Dermis blood vessel endothelial cell (primary cell): ENCODE measurements at regions not wholly inside any gene's neighbourhood (a gene's known extent, or its start where the extent isn't known, plus 50 kb on each side); places are given as distances from the start of the nearest gene placed in this dataset.
"Not testable (repeated sequence)": the region's sequence is repeated elsewhere in the genome, so short reads cannot be mapped to it uniquely, and the experiment has no call there.

ENCODE experiments used
- DNase-seq: peaks from one replicate; pipeline ENCODE4 v3.0.0; 2010

GRCh38 chr17:62150471-62150870 lies 85.4 kb upstream of the MED13 start:
- no peak for DNase-seq

GRCh38 chr17:62149961-62150360 lies 84.9 kb upstream of the MED13 start:
- no peak for DNase-seq

- no peak for DNase-seq
Observed at GRCh38 chr17:62147284-62147683, 82.2 kb upstream of the MED13 start.

GRCh38 chr17:62140836-62141235 lies 75.8 kb upstream of the MED13 start:
- peak; percentile 18 for DNase-seq

DNA sequence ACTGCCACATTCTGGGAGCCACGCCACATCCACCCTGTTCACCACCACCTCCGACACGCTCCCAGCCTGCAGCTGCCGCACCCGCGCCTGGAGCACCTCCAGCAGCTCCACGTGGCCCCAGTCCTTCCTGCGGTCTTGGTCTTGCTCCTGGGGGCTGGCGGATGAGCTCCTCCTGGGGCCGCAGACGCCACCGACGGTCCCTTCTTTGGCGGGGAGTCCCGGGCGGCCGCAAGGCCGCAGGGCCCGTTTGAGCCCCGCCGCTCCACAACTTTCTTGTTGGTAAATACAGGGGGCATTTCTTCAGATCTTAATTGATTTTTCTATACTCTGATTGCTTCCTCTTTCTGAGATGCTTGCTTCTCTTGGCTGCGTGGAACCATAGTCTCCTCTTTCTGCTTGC lies 75.3 kb upstream of the MED13 start:
- DNase-seq = no peak

- not testable (repeated sequence) for DNase-seq
Observed at GRCh38 chr17:62139690-62140354, 74.7 kb upstream of the MED13 start.

DNA sequence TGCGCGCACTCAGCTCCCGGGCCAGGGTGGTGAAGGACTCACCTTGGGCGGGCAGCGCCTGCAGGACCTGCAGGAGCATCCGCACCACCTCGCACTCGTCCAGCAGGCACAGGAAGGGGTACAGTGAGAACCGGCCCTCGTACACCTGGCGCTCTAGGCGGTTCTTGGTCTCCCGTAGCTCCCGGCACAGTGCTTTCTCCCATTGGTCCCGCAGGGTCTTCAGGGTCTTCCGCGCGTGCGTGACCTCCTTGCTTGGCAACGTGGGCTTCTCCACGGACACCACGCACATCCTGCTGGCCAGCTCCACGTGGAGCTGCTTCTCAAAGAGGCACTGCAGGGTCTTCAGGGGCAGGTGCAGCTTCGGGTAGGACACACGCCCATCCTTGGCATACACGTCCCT lies 74.1 kb upstream of the MED13 start:
- DNase-seq = no peak

DNA sequence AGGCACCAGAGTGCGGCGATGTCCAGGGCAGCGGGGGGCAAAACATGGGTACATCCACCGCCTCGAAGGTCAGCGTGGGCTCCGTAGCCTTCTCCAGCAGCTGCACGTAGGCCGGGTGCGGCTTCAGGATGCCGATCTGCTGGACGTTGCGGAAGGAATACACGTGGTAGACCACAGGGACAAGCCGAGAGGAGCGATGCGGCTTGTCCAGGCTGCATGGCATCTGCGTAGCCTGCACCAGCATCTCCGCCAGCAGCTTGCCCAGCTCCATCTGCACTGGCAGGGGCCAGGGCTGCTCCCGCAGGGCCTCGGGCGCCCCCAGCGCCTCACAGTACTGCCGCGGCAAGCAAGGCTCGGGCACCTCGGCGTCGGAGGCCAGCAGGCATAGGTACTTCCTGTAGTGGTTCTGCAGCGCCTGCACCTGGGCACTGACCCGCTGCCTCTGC lies 73.6 kb upstream of the MED13 start:
- peak; percentile 6 for DNase-seq

GRCh38 chr17:62137734-62138624 lies 72.9 kb upstream of the MED13 start:
- DNase-seq = not testable (repeated sequence)

GRCh38 chr17:62137013-62137733 lies 72.1 kb upstream of the MED13 start:
- DNase-seq = not testable (repeated sequence)

- DNase-seq = no peak
Observed at GRCh38 chr17:62135742-62136141, 70.7 kb upstream of the MED13 start.

DNA sequence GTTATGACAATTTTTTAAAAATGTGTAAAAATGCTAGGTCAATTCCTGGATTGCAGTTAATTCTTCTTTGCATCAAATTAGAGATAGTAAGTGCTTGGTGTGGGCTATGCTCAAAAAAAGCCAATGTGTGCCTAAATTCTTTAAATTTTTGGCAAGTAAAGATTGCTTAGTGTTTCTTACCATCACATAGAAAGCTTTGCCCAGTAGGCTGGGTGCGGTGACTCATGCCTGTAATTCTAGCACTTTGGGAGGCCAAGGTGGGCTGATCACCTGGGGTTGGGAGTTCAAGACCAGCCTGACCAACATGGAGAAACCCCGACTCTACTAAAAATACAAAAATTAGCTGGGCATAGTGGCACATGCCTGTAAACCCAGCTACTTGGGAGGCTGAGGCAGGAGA lies 70.0 kb upstream of the MED13 start:
- not testable (repeated sequence) for DNase-seq

GRCh38 chr17:62134397-62134796 lies 69.3 kb upstream of the MED13 start:
- no peak for DNase-seq

- not testable (repeated sequence) for DNase-seq
Observed at GRCh38 chr17:62131271-62131670, 66.2 kb upstream of the MED13 start.

GRCh38 chr17:62130739-62131138 lies 65.7 kb upstream of the MED13 start:
- no peak for DNase-seq

GRCh38 chr17:62126292-62126691 lies 61.2 kb upstream of the MED13 start:
- no peak for DNase-seq

GRCh38 chr17:62125307-62125706 lies 60.2 kb upstream of the MED13 start:
- DNase-seq = no peak

DNA sequence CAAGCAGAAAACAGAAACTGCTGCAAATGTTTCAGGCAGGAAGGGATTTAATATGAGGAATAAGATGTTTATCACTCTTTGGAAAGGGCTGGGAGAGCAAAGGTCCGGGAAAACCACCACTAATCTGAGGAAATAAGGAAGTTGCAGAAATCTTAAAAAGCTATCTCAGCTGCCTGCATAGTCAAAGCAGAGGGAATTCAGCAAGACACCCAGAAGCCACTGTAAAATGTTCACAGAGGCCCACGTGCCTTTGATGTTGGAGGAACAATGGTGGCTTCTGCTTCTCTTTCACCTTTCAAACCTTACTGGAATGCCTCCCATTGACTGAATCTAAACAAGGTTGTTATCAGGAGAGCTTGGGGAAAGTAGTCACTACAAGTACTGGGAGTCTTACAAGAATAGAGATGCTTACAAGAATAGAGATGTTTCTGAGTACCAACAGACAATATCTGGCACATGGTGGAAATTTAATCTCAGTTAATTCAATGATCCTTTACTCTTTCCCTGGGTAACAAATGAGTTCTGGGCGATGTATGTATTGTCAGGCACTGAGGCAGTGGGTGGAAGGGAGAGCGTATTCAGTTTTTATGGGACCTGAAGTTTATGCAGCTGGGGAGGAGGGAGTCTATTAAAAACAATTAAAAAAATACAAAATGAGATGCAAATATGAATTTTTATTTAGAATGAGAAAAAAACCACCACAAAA lies 56.1 kb upstream of the MED13 start:
- DNase-seq = no peak

DNA sequence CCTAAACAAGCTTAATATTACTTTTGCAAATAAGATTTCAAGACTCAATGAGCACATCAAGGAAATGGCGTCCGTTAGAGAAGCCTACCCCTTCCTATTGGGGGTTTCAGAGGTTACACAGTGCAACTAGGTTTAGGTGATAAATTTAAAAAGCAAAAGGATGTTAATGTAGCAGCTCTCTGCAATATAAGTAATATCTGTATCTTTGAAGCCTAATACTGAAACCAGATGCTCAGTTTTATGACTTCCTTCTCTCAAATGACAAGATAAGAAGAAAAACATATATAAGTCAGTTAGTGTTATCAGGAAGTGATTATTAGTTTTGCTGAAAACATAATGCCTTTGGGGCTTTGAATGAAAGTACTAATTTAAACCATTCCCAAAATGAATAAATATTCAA lies 54.3 kb upstream of the MED13 start:
- DNase-seq = no peak
